ENCODE measurements at regions not wholly inside any gene's neighbourhood (a gene's known extent, or its start where the extent isn't known, plus 50 kb on each side); places are given as distances from the start of the nearest gene placed in this dataset.

DNA sequence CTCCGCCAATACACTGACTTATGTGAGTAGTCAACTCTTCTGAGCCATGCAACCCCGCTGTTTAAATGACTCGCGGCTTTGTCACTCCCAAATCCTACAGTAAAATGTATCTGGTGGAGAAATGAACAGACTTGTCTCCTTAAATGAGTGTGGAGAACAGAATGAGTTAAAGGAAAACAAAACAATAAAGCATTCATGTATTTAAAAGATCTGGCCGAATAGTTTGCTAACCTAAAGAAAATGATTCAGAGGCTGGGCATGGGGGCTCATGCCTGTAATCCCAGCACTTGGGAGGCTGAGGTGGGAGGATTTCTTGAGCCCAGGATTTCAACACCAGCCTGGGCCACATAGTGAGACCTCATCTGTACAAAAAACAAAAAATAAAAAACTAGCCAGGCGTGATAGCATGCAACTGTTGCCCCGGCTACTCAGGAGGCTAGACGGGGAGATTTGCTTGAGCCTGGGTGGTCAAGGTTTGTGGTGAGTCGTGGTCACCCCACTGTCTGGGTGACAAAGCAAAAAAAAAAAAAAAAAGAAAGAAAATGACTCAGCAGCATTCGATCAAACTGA is 86.5 kb upstream of the PFKP start:
- Histone ChIP-seq H3K36me3 (no peaks in the 10 kb centered on the region), H3K27me3 (peaks cover 0 to 16% (median 0%) of the 10 kb centered on the region in 3 donors), H3K4me1 (no peaks in the 10 kb centered on the region), H3K27ac (no peak overlapping the region), H3K9me3 (no peaks in the 10 kb centered on the region), H3K4me3 (no peak overlapping the region)
- DNase-seq, result no peak
- intact Hi-C loops (cut with DNase I), result no loop called here
- 82 to 84% methylated on average over 10 of the region's 10 CpGs for WGBS, 2 donors
- TF ChIP-seq EP300 (IDR thresholded peaks at IDR 0.05) (no peak), POLR2AphosphoS5 (IDR thresholded peaks at IDR 0.05) (no peak), CTCF (IDR thresholded peaks at IDR 0.05) (no peak), POLR2A (IDR thresholded peaks at IDR 0.05) (no peak)

- no peak overlapping the region for H3K4me3 ChIP-seq
- TF ChIP-seq EP300 (IDR thresholded peaks at IDR 0.05) (no peak), CTCF (IDR thresholded peaks at IDR 0.05) (no peak), POLR2AphosphoS5 (IDR thresholded peaks at IDR 0.05) (no peak)
- no peaks in the 10 kb centered on the region for H3K9me3 ChIP-seq
- H3K36me3 ChIP-seq, result no peaks in the 10 kb centered on the region
- 91 to 93% methylated on average over 5 of the region's 5 CpGs for WGBS, 2 donors
- H3K27ac ChIP-seq, result no peak overlapping the region
- H3K4me1 ChIP-seq, result no peaks in the 10 kb centered on the region
- intact Hi-C loops (cut with DNase I), result no loop called here
- no peak for DNase-seq
- peaks cover 0 to 8% (median 0%) of the 10 kb centered on the region in 3 donors for H3K27me3 ChIP-seq
These were observed 87.2 kb upstream of the PFKP start for GRCh38 chr10:2980116-2980515.

DNA sequence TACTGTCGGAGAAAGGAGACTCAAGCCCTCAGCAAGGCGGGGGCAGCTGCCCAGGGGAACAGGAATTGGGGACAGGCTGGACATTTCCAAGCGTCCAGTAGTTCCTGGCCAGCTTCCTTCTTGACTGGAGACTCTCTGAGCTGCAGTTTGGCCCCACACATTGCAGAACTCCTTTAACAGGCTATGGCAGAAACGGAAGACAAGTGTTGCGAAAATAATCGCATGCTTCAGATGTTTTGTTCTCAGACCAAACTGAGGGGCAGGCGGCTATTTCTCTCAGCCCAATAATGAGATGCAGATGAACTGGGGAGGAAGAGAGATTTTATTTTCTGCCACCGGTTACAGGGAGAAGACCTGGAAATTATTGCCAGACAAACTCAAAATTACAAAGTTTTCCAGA is 88.0 kb upstream of the PFKP start:
- TF ChIP-seq POLR2A (IDR thresholded peaks at IDR 0.05), result no peak
- no peak for TF ChIP-seq POLR2AphosphoS5 (IDR thresholded peaks at IDR 0.05)
- no peak for TF ChIP-seq EP300 (IDR thresholded peaks at IDR 0.05)

GRCh38 chr10:2978574-2979273 is 88.6 kb upstream of the PFKP start:
- WGBS, 2 donors, result 83 to 92% methylated on average over 8 of the region's 8 CpGs
- no peak overlapping the region for H3K4me3 ChIP-seq
- no peaks in the 10 kb centered on the region for H3K4me1 ChIP-seq
- no peaks in the 10 kb centered on the region for H3K27me3 ChIP-seq
- no peak for DNase-seq
- TF ChIP-seq EP300 (IDR thresholded peaks at IDR 0.05) (no peak), CTCF (IDR thresholded peaks at IDR 0.05) (no peak), POLR2A (IDR thresholded peaks at IDR 0.05) (no peak), POLR2AphosphoS5 (IDR thresholded peaks at IDR 0.05) (no peak)
- H3K27ac ChIP-seq, result no peak overlapping the region
- intact Hi-C loops (cut with DNase I), result no loop called here
- H3K9me3 ChIP-seq, result no peaks in the 10 kb centered on the region
- no peaks in the 10 kb centered on the region for H3K36me3 ChIP-seq

More for the DNA sequence above, 88.0 kb upstream of the PFKP start:
- intact Hi-C loops (cut with DNase I), result no loop called here
- H3K9me3 ChIP-seq, result no peaks in the 10 kb centered on the region
- DNase-seq, result no peak
- H3K4me1 ChIP-seq, result no peaks in the 10 kb centered on the region
- no peak overlapping the region for H3K4me3 ChIP-seq
- peaks cover 0 to under 1% (median 0%) of the 10 kb centered on the region in 3 donors for H3K27me3 ChIP-seq
- no peak overlapping the region for H3K27ac ChIP-seq
- WGBS, 2 donors, result 73 to 87% methylated on average over 8 of the region's 8 CpGs
- H3K36me3 ChIP-seq, result no peaks in the 10 kb centered on the region

DNA sequence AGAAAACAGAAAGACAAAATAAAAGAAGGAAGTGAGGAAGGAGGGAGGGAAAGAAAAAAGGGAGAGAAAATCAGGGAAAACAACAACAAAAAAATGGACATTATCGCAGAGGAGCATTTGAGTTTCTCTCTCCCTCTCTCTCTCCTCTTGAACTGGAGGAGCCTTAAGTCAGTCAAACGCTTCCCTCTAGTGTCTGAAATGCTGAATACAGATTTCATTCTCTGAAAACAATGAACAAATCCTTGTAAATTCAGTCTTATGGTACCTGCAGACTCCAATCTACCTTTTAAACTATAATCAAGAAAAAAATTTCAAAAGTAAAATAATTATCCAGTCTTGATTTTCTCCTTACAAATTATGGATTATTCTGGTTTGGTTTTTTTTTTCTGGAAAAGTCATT is 89.2 kb upstream of the PFKP start:
- intact Hi-C loops (cut with DNase I), result no loop called here
- Histone ChIP-seq H3K9me3 (no peaks in the 10 kb centered on the region), H3K36me3 (no peaks in the 10 kb centered on the region), H3K27ac (no peak overlapping the region), H3K4me3 (no peak overlapping the region), H3K4me1 (no peaks in the 10 kb centered on the region), H3K27me3 (no peaks in the 10 kb centered on the region)
- no peak for DNase-seq
- WGBS, 2 donors, result 20 to 21% methylated on average over 2 of the region's 2 CpGs
- TF ChIP-seq CTCF (IDR thresholded peaks at IDR 0.05) (peak in 2 of 4 experiments; percentile 6 to 26), EP300 (IDR thresholded peaks at IDR 0.05) (no peak)

All from sigmoid colon (tissue), 6 donors.